Loucy (cell line): ENCODE measurements at regions not wholly inside any gene's neighbourhood (a gene's known extent, or its start where the extent isn't known, plus 50 kb on each side); places are given as distances from the start of the nearest gene placed in this dataset.

ENCODE experiments used
- H2AFZ ChIP-seq: fragments of 200-600 bp; sonication (generic); 2 replicates; pipeline ENCODE4 v1.6.0; 2016; ENCODE audit warnings: antibody characterized with exemption, mild to moderate bottlenecking, low read length, moderate library complexity
- H3F3A ChIP-seq: fragments of 200-600 bp; 2 replicates; pipeline ENCODE4 v1.6.0; 2016; ENCODE audit warnings: antibody characterized with exemption, low read depth, mild to moderate bottlenecking
- H3K27me3 ChIP-seq: fragments of 200-600 bp; sonication (generic); 2 replicates; pipeline ENCODE4 v1.6.1; 2014; ENCODE audit warnings: low read length, mild to moderate bottlenecking; ENCODE audit not compliant: insufficient read depth, poor library complexity, severe bottlenecking
- H3K36me3 ChIP-seq: fragments of 200-600 bp; sonication (generic); 2 replicates; pipeline ENCODE4 v1.6.1; 2016; ENCODE audit warnings: low read length; ENCODE audit not compliant: insufficient read depth
- H3K4me1 ChIP-seq: fragments of 200-600 bp; sonication (generic); 2 replicates; pipeline ENCODE4 v1.5.1; 2014; ENCODE audit warnings: low read length, mild to moderate bottlenecking; ENCODE audit not compliant: insufficient read depth, poor library complexity, severe bottlenecking
- H3K4me2 ChIP-seq: fragments of 200-600 bp; sonication (generic); 2 replicates; pipeline ENCODE4 v1.6.0; 2014; ENCODE audit warnings: antibody characterized with exemption, low read length, low read depth, mild to moderate bottlenecking; ENCODE audit not compliant: poor library complexity, severe bottlenecking
- H3K4me3 ChIP-seq: fragments of 200-600 bp; sonication (generic); 2 replicates; pipeline ENCODE4 v1.5.1; 2014; ENCODE audit warnings: low read length, mild to moderate bottlenecking, mixed read lengths; ENCODE audit not compliant: poor library complexity, severe bottlenecking
- H3K79me2 ChIP-seq: fragments of 200-600 bp; sonication (generic); 2 replicates; pipeline ENCODE4 v1.6.1; 2014; ENCODE audit warnings: low read length; ENCODE audit not compliant: insufficient read depth
- H3K9ac ChIP-seq: fragments of 200-600 bp; sonication (generic); 2 replicates; pipeline ENCODE4 v1.6.0; 2014; ENCODE audit warnings: mild to moderate bottlenecking, low read depth, low read length, moderate library complexity; ENCODE audit not compliant: poor library complexity, severe bottlenecking
- H3K9me2 ChIP-seq: fragments of 200-600 bp; sonication (generic); replicated peaks from 2 replicates; pipeline ENCODE4 v1.6.1; 2016; ENCODE audit warnings: low read depth, low read length, mixed read lengths
- H3K9me3 ChIP-seq: fragments of 200-600 bp; sonication (generic); 2 replicates; pipeline ENCODE4 v1.6.1; 2014; ENCODE audit warnings: mild to moderate bottlenecking, antibody characterized with exemption, low read length, low read depth; ENCODE audit not compliant: insufficient read depth
- H4K20me1 ChIP-seq: fragments of 200-600 bp; sonication (generic); 2 replicates; pipeline ENCODE4 v1.6.0; 2014; ENCODE audit warnings: antibody characterized with exemption, low read length, mild to moderate bottlenecking; ENCODE audit not compliant: insufficient read depth, poor library complexity, severe bottlenecking
- CTCF ChIP-seq: fragments of 200-600 bp; sonication (generic); conservative IDR thresholded peaks from 2 replicates; pipeline ENCODE4 v1.5.1; 2014; ENCODE audit warnings: mild to moderate bottlenecking, antibody characterized with exemption, low read length
- EZH2phosphoT487 ChIP-seq: fragments of 200-600 bp; IDR thresholded peaks from 2 replicates; pipeline ENCODE4 v1.6.1; 2018; ENCODE audit warnings: antibody characterized with exemption, mild to moderate bottlenecking, moderate library complexity, borderline replicate concordance

DNA sequence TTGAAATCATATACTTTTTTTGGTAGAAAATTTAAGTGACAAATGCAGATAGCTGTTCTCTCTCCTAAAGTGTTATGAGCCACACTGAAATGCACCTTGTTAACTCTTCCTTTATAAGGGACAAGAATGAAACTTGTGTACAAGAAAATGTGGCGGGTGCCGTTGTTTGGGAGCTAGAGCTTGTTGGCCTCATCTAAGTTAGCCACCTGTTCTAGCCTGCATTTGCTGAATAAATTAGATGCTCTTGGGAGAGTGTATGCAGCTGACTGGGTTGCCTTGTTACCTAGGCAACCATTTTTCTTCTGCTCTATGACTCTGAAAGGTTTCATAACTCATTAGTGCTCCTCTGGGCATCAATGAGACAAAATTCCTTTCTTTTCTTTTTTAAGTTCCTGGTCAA is 174.3 kb downstream of the TAF11L14 start:
- Histone ChIP-seq H4K20me1 (no peaks in the 10 kb centered on the region), H3K79me2 (no peaks in the 10 kb centered on the region), H3K4me2 (no peak overlapping the region), H3K4me1 (no peaks in the 10 kb centered on the region), H2AFZ (no peak overlapping the region), H3K36me3 (no peaks in the 10 kb centered on the region), H3K4me3 (no peak overlapping the region), H3K9me3 (no peaks in the 10 kb centered on the region), H3K27me3 (no peaks in the 10 kb centered on the region), H3K9me2 (no peaks in the 10 kb centered on the region), H3K9ac (no peak overlapping the region), H3F3A (no peaks in the 10 kb centered on the region)
- no peak for TF ChIP-seq CTCF
- TF ChIP-seq EZH2phosphoT487 = no peak

GRCh38 chr5:17810734-17811133 is 176.5 kb downstream of the TAF11L14 start:
- no peak overlapping the region for H3K4me3 ChIP-seq
- H2AFZ ChIP-seq = no peak overlapping the region
- no peaks in the 10 kb centered on the region for H3K9me3 ChIP-seq
- no peak for TF ChIP-seq EZH2phosphoT487
- TF ChIP-seq CTCF = no peak
- H3K36me3 ChIP-seq = no peaks in the 10 kb centered on the region
- no peaks in the 10 kb centered on the region for H4K20me1 ChIP-seq
- H3K4me1 ChIP-seq = no peaks in the 10 kb centered on the region
- H3K9ac ChIP-seq = no peak overlapping the region
- no peaks in the 10 kb centered on the region for H3K27me3 ChIP-seq
- no peaks in the 10 kb centered on the region for H3K9me2 ChIP-seq
- no peak overlapping the region for H3K4me2 ChIP-seq
- H3F3A ChIP-seq = no peaks in the 10 kb centered on the region
- no peaks in the 10 kb centered on the region for H3K79me2 ChIP-seq

GRCh38 chr5:17813214-17813613 is 179.0 kb downstream of the TAF11L14 start:
- H2AFZ ChIP-seq = no peak overlapping the region
- no peaks in the 10 kb centered on the region for H4K20me1 ChIP-seq
- no peak overlapping the region for H3K4me3 ChIP-seq
- no peak overlapping the region for H3K9ac ChIP-seq
- no peaks in the 10 kb centered on the region for H3K9me3 ChIP-seq
- no peaks in the 10 kb centered on the region for H3K9me2 ChIP-seq
- no peaks in the 10 kb centered on the region for H3F3A ChIP-seq
- no peaks in the 10 kb centered on the region for H3K27me3 ChIP-seq
- no peaks in the 10 kb centered on the region for H3K4me1 ChIP-seq
- H3K36me3 ChIP-seq = no peaks in the 10 kb centered on the region
- H3K79me2 ChIP-seq = no peaks in the 10 kb centered on the region
- TF ChIP-seq EZH2phosphoT487 (no peak), CTCF (no peak)
- H3K4me2 ChIP-seq = no peak overlapping the region
